CD4-positive, alpha-beta T cell treated with Interleukin-12 subunit alpha and Interleukin-12 subunit beta, for 1 hour (primary cell): ENCODE measurements at regions not wholly inside any gene's neighbourhood (a gene's known extent, or its start where the extent isn't known, plus 50 kb on each side); places are given as distances from the start of the nearest gene placed in this dataset.

Experiments used
- DNase-seq: peaks from one replicate; pipeline ENCODE4 v3.0.0-alpha.2; 2020

- no peak for DNase-seq
Measured at GRCh38 chr6:155968921-155969320, 513.3 kb upstream of the NOX3 start.

GRCh38 chr6:155967322-155967721 lies 511.7 kb upstream of the NOX3 start:
- no peak for DNase-seq

GRCh38 chr6:155964544-155964943 lies 508.9 kb upstream of the NOX3 start:
- DNase-seq = no peak

GRCh38 chr6:155962276-155962675 lies 506.6 kb upstream of the NOX3 start:
- DNase-seq = no peak

- no peak for DNase-seq
Measured at GRCh38 chr6:155959898-155960495, 504.4 kb upstream of the NOX3 start.

GRCh38 chr6:155958550-155958949 lies 502.9 kb upstream of the NOX3 start:
- DNase-seq = no peak

GRCh38 chr6:155955038-155955437 lies 499.4 kb upstream of the NOX3 start:
- no peak for DNase-seq

- no peak for DNase-seq
Measured at GRCh38 chr6:155954149-155954548, 498.5 kb upstream of the NOX3 start.

- no peak for DNase-seq
Measured at GRCh38 chr6:155949256-155949655, 493.6 kb upstream of the NOX3 start.

GRCh38 chr6:155946860-155947259 lies 491.2 kb upstream of the NOX3 start:
- no peak for DNase-seq

- DNase-seq = no peak
Measured at GRCh38 chr6:155943635-155944034, 488.0 kb upstream of the NOX3 start.

GRCh38 chr6:155939253-155939652 lies 483.6 kb upstream of the NOX3 start:
- DNase-seq = no peak

GRCh38 chr6:155936551-155936950 lies 480.9 kb upstream of the NOX3 start:
- DNase-seq = no peak

GRCh38 chr6:155936127-155936526 lies 480.5 kb upstream of the NOX3 start:
- no peak for DNase-seq

- DNase-seq = no peak
Measured at GRCh38 chr6:155916846-155917624, 461.4 kb upstream of the NOX3 start.

GRCh38 chr6:155915651-155916050 lies 460.0 kb upstream of the NOX3 start:
- no peak for DNase-seq

- DNase-seq = no peak
Measured at GRCh38 chr6:155913816-155914215, 458.2 kb upstream of the NOX3 start.

- DNase-seq = no peak
Measured at GRCh38 chr6:155909710-155910109, 454.1 kb upstream of the NOX3 start.

- no peak for DNase-seq
Measured at GRCh38 chr6:155895641-155896040, 440.0 kb upstream of the NOX3 start.

GRCh38 chr6:155894758-155895157 lies 439.1 kb upstream of the NOX3 start:
- no peak for DNase-seq

- no peak for DNase-seq
Measured at GRCh38 chr6:155894262-155894661, 438.6 kb upstream of the NOX3 start.

- DNase-seq = no peak
Measured at GRCh38 chr6:155890409-155890808, 434.8 kb upstream of the NOX3 start.

GRCh38 chr6:155889410-155889809 lies 433.8 kb upstream of the NOX3 start:
- DNase-seq = no peak

GRCh38 chr6:155887421-155887820 lies 431.8 kb upstream of the NOX3 start:
- DNase-seq = no peak

GRCh38 chr6:155883741-155884140 lies 428.1 kb upstream of the NOX3 start:
- no peak for DNase-seq
